Psoas muscle (tissue), 7 donors: ENCODE measurements at regions not wholly inside any gene's neighbourhood (a gene's known extent, or its start where the extent isn't known, plus 50 kb on each side); places are given as distances from the start of the nearest gene placed in this dataset.
"Not testable (repeated sequence)": the region's sequence is repeated elsewhere in the genome, so short reads cannot be mapped to it uniquely, and the experiment has no call there.

Source experiments
- ATAC-seq, 4 donors: fragments of 200-7000 bp; cut with Tn5 transposase; one replicate each; pipeline ENCODE4 v1.9.1; 2020; ENCODE audit warnings: moderate library complexity in 3 of 4, mild to moderate bottlenecking in 2 of 4
- DNase-seq, 2 donors: peaks; one replicate each; pipeline ENCODE4 v3.0.0-alpha.2; 2020
- H3K27ac ChIP-seq: fragments of 200-600 bp; one replicate; pipeline ENCODE4 v1.8.0; 2022
- H3K27me3 ChIP-seq, 3 donors: fragments of 200-600 bp in 1 of 3; one replicate each; pipeline versions ENCODE4 v1.6.1 to v1.8.0; 2013 to 2022; ENCODE audit warnings: low read length in 2 of 3, mild to moderate bottlenecking in 2 of 3, moderate library complexity in 1 of 3; ENCODE audit not compliant: insufficient read depth in 3 of 3
- H3K36me3 ChIP-seq, 2 donors: fragments of 200-600 bp in 1 of 2; one replicate each; pipeline versions ENCODE4 v1.6.1 to v1.8.0; 2013 to 2022; ENCODE audit warnings: low read depth in 1 of 2, mild to moderate bottlenecking in 1 of 2, moderate library complexity in 1 of 2; ENCODE audit not compliant: insufficient read depth in 1 of 2
- H3K4me1 ChIP-seq: fragments of 200-600 bp; one replicate; pipeline ENCODE4 v1.8.0; 2022
- H3K4me3 ChIP-seq: fragments of 200-600 bp; one replicate; pipeline ENCODE4 v1.8.0; 2022; ENCODE audit warnings: mild to moderate bottlenecking
- H3K9me3 ChIP-seq: fragments of 200-600 bp; one replicate; pipeline ENCODE4 v1.8.0; 2022
- WGBS, 3 donors: extraction: QIAGEN DNeasy Blood & Tissue Kit; methylation state at CpG; one replicate each; pipeline versions ENCODE4 v1.1.6 to v1.1.7; 2013; 5-methylcytosine and 5-hydroxymethylcytosine counted together
- intact Hi-C, 2 donors: fragments of 100-400 bp; cut with DNase I; formaldehyde crosslinking; loops; one replicate each; pipeline versions ENCODE4 v1.11.0 to v1.14.2; 2022
- TF ChIP-seq, protein P1 (sequence below): fragments of 200-600 bp; IDR thresholded peaks from one replicate; pipeline ENCODE4 v1.8.0; 2022; ENCODE audit warnings: antibody characterized with exemption
- donor health status: healthy with polysubstance abuse.
- donor health status: DM: no; HTN: no; CAD: no; lungs with moderate emphysema.
- donor health status: Bipolar disorder and iron deficiency.
- donor health status: healthy.
- donor health status: DM: yes; HTN: yes; CAD: no.
- donor health status: DM: no; HTN: no; CAD: no.
- donor health status: DM: yes; HTN: yes; CAD: no.

DNA sequence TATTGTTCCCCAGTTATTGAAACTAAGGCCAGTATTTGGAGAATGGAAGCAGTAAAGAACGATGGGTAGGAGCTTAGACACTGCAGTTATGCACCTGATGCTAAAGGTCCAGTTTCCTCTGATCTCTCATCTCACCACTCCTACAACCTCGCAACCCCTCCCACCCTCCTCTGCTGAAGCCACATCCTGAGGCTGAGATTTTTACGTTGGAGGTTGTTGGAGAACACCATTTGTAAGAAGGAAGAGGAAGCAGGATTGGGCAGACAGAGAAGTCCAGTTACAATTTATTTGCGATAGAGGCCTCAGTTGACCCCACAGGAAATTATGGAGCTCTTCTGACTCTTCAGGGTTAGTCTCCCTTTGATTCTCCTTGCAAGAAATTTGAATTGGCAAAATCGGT is 54.3 kb upstream of the NDUFV2 start:
- Histone ChIP-seq H3K4me3 (no peak overlapping the region), H3K36me3 (no peaks in the 10 kb centered on the region), H3K9me3 (no peaks in the 10 kb centered on the region), H3K27ac (no peak overlapping the region), H3K27me3 (no peaks in the 10 kb centered on the region), H3K4me1 (no peaks in the 10 kb centered on the region)
- TF ChIP-seq, protein P1, sequence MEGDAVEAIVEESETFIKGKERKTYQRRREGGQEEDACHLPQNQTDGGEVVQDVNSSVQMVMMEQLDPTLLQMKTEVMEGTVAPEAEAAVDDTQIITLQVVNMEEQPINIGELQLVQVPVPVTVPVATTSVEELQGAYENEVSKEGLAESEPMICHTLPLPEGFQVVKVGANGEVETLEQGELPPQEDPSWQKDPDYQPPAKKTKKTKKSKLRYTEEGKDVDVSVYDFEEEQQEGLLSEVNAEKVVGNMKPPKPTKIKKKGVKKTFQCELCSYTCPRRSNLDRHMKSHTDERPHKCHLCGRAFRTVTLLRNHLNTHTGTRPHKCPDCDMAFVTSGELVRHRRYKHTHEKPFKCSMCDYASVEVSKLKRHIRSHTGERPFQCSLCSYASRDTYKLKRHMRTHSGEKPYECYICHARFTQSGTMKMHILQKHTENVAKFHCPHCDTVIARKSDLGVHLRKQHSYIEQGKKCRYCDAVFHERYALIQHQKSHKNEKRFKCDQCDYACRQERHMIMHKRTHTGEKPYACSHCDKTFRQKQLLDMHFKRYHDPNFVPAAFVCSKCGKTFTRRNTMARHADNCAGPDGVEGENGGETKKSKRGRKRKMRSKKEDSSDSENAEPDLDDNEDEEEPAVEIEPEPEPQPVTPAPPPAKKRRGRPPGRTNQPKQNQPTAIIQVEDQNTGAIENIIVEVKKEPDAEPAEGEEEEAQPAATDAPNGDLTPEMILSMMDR = no peak
- DNase-seq (no peak), ATAC-seq (no peak)
- intact Hi-C loops = no loop called here
- 81 to 90% (median 88%) methylated on average over 5 of the region's 5 CpGs for WGBS, 3 donors

DNA sequence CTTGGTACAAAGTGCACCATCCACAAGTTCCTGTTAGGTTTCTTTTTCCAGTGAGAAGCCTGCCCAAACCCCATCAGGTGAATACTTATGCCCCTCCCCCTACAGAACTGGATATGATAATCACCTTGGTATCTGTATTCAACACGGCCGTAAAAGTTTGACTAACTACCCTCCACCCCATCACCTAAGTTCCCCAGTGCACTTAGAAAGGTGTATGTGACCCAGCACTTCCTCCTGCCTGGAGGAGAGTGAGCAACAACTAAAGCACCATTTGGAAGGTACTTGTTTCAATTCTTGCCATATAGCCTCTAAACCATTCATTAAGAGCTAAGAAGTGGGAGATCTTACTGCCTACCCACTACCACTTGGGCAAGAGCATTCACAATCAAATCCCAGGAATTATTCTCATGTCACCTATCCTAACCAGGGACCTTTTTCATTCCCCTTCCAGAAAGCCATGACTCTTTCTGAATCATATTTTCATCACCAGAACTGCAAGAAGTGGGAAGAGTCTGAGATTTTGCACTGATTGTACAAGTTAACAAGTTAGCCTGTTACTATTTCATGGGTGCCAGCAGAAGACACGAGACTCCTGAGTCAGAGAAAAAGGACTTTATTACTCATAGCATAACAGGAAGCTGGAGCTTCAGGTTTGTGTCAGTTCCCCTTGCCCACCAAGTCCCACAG is 53.5 kb upstream of the NDUFV2 start:
- ATAC-seq (no peak), DNase-seq (no peak)
- H3K27ac ChIP-seq = no peak overlapping the region
- H3K36me3 ChIP-seq = no peaks in the 10 kb centered on the region
- intact Hi-C loops = no loop called here
- no peaks in the 10 kb centered on the region for H3K9me3 ChIP-seq
- H3K27me3 ChIP-seq = no peaks in the 10 kb centered on the region
- H3K4me3 ChIP-seq = no peak overlapping the region
- H3K4me1 ChIP-seq = no peaks in the 10 kb centered on the region
- 75 to 82% (median 80%) methylated on average over 3 of the region's 3 CpGs for WGBS, 3 donors
- TF ChIP-seq, protein P1 = no peak

- Histone ChIP-seq H3K4me3 (no peak overlapping the region), H3K36me3 (no peaks in the 10 kb centered on the region), H3K27ac (no peak overlapping the region), H3K4me1 (no peaks in the 10 kb centered on the region), H3K9me3 (no peaks in the 10 kb centered on the region), H3K27me3 (no peaks in the 10 kb centered on the region)
- TF ChIP-seq, protein P1 = no peak
- intact Hi-C loops = no loop called here
- ATAC-seq = no peak
- DNase-seq = no peak
Observed at GRCh38 chr18:9049495-9049809, 53.0 kb upstream of the NDUFV2 start.

GRCh38 chr18:9050628-9051284 is 51.7 kb upstream of the NDUFV2 start:
- ATAC-seq, H3K4me1 ChIP-seq, H3K4me3 ChIP-seq, H3K9me3 ChIP-seq, H3K27ac ChIP-seq, H3K36me3 ChIP-seq, DNase-seq, intact Hi-C loops, H3K27me3 ChIP-seq: not testable (repeated sequence)
- 94 to 97% (median 96%) methylated on average over 1 of the region's 1 CpG for WGBS, 3 donors
